ENCODE measurements at regions not wholly inside any gene's neighbourhood (a gene's known extent, or its start where the extent isn't known, plus 50 kb on each side); places are given as distances from the start of the nearest gene placed in this dataset.

GRCh38 chr18:68557183-68557582 lies 157.7 kb downstream of the TMX3 start:
- H3K4me3 Mint-ChIP-seq (ENCODE audit: unreplicated experiment): no peak overlapping the region
- no peaks in the 10 kb centered on the region for H3K27me3 Mint-ChIP-seq (ENCODE audit: unreplicated experiment)

GRCh38 chr18:68555879-68556301 lies 159.0 kb downstream of the TMX3 start:
- DNase-seq: no peak
- TF ChIP-seq CTCF (IDR thresholded peaks at IDR 0.05; ENCODE audit: partially characterized antibody, unreplicated experiment): no peak
- H3K36me3 Mint-ChIP-seq (ENCODE audit: unreplicated experiment): no peaks in the 10 kb centered on the region

More at GRCh38 chr18:68557183-68557582, 157.7 kb downstream of the TMX3 start:
- Mint-ChIP-seq H3K36me3 (ENCODE audit: unreplicated experiment) (no peaks in the 10 kb centered on the region), H3K9me3 (ENCODE audit: unreplicated experiment) (no peaks in the 10 kb centered on the region), H3K27ac (ENCODE audit: unreplicated experiment) (no peak overlapping the region), H3K4me1 (ENCODE audit: low read depth, unreplicated experiment) (peaks cover 9% of the 10 kb centered on the region)
- DNase-seq: no peak
- no peak for TF ChIP-seq CTCF (IDR thresholded peaks at IDR 0.05; ENCODE audit: partially characterized antibody, unreplicated experiment)

GRCh38 chr18:68548904-68549870 lies 165.7 kb downstream of the TMX3 start:
- no peaks in the 10 kb centered on the region for H3K4me1 Mint-ChIP-seq (ENCODE audit: low read depth, unreplicated experiment)
- no peak for DNase-seq

More at GRCh38 chr18:68555879-68556301, 159.0 kb downstream of the TMX3 start:
- Mint-ChIP-seq H3K4me3 (ENCODE audit: unreplicated experiment) (no peak overlapping the region), H3K27ac (ENCODE audit: unreplicated experiment) (no peak overlapping the region), H3K4me1 (ENCODE audit: low read depth, unreplicated experiment) (peaks cover 7% of the 10 kb centered on the region), H3K27me3 (ENCODE audit: unreplicated experiment) (no peaks in the 10 kb centered on the region), H3K9me3 (ENCODE audit: unreplicated experiment) (no peaks in the 10 kb centered on the region)

GRCh38 chr18:68543344-68543743 lies 171.6 kb downstream of the TMX3 start:
- H3K27me3 Mint-ChIP-seq (ENCODE audit: unreplicated experiment): no peaks in the 10 kb centered on the region
- no peaks in the 10 kb centered on the region for H3K36me3 Mint-ChIP-seq (ENCODE audit: unreplicated experiment)
- no peak for DNase-seq
- no peak for TF ChIP-seq CTCF (IDR thresholded peaks at IDR 0.05; ENCODE audit: partially characterized antibody, unreplicated experiment)
- no peak overlapping the region for H3K27ac Mint-ChIP-seq (ENCODE audit: unreplicated experiment)
- H3K4me1 Mint-ChIP-seq (ENCODE audit: low read depth, unreplicated experiment): no peaks in the 10 kb centered on the region
- H3K4me3 Mint-ChIP-seq (ENCODE audit: unreplicated experiment): no peak overlapping the region
- no peaks in the 10 kb centered on the region for H3K9me3 Mint-ChIP-seq (ENCODE audit: unreplicated experiment)

More at GRCh38 chr18:68548904-68549870, 165.7 kb downstream of the TMX3 start:
- H3K4me3 Mint-ChIP-seq (ENCODE audit: unreplicated experiment): no peak overlapping the region
- no peak overlapping the region for H3K27ac Mint-ChIP-seq (ENCODE audit: unreplicated experiment)
- no peaks in the 10 kb centered on the region for H3K27me3 Mint-ChIP-seq (ENCODE audit: unreplicated experiment)
- H3K36me3 Mint-ChIP-seq (ENCODE audit: unreplicated experiment): no peaks in the 10 kb centered on the region
- no peak for TF ChIP-seq CTCF (IDR thresholded peaks at IDR 0.05; ENCODE audit: partially characterized antibody, unreplicated experiment)
- H3K9me3 Mint-ChIP-seq (ENCODE audit: unreplicated experiment): no peaks in the 10 kb centered on the region

- TF ChIP-seq CTCF (IDR thresholded peaks at IDR 0.05; ENCODE audit: partially characterized antibody, unreplicated experiment): no peak
- no peak for DNase-seq
- Mint-ChIP-seq H3K4me1 (ENCODE audit: low read depth, unreplicated experiment) (no peaks in the 10 kb centered on the region), H3K9me3 (ENCODE audit: unreplicated experiment) (no peaks in the 10 kb centered on the region), H3K27ac (ENCODE audit: unreplicated experiment) (no peak overlapping the region), H3K4me3 (ENCODE audit: unreplicated experiment) (no peak overlapping the region), H3K27me3 (ENCODE audit: unreplicated experiment) (no peaks in the 10 kb centered on the region), H3K36me3 (ENCODE audit: unreplicated experiment) (no peaks in the 10 kb centered on the region)
Observed at GRCh38 chr18:68542846-68543245, 172.1 kb downstream of the TMX3 start.

All from glutamatergic neuron (in vitro differentiated cells).